ENCODE measurements at regions not wholly inside any gene's neighbourhood (a gene's known extent, or its start where the extent isn't known, plus 50 kb on each side); places are given as distances from the start of the nearest gene placed in this dataset.
"Not testable (repeated sequence)": the region's sequence is repeated elsewhere in the genome, so short reads cannot be mapped to it uniquely, and the experiment has no call there.

GRCh38 chr21:18096413-18096812 lies 148.2 kb upstream of the CHODL start:
- DNase-seq: not testable (repeated sequence)

- DNase-seq: no peak
These were observed 154.8 kb upstream of the CHODL start for GRCh38 chr21:18089786-18090185.

GRCh38 chr21:18070392-18070791 lies 174.2 kb upstream of the CHODL start:
- no peak for DNase-seq

GRCh38 chr21:18069875-18070274 lies 174.8 kb upstream of the CHODL start:
- DNase-seq: no peak

- no peak for DNase-seq
These were observed 184.2 kb upstream of the CHODL start for GRCh38 chr21:18060402-18060801.

GRCh38 chr21:18058731-18059398 lies 185.8 kb upstream of the CHODL start:
- no peak for DNase-seq

GRCh38 chr21:18053151-18053550 lies 191.5 kb upstream of the CHODL start:
- no peak for DNase-seq

GRCh38 chr21:18049461-18049860 lies 195.2 kb upstream of the CHODL start:
- no peak for DNase-seq

- peak; percentile 2 for DNase-seq
These were observed 203.6 kb upstream of the CHODL start for GRCh38 chr21:18041012-18041411.

- DNase-seq: no peak
These were observed 211.1 kb upstream of the C21orf91 start for GRCh38 chr21:18030248-18030647.

- DNase-seq: no peak
These were observed 207.2 kb upstream of the C21orf91 start for GRCh38 chr21:18026359-18026758.

GRCh38 chr21:18023711-18024110 lies 204.6 kb upstream of the C21orf91 start:
- no peak for DNase-seq

- DNase-seq: no peak
These were observed 204.0 kb upstream of the C21orf91 start for GRCh38 chr21:18023157-18023556.

- no peak for DNase-seq
These were observed 188.0 kb upstream of the C21orf91 start for GRCh38 chr21:18007121-18007520.

- DNase-seq: no peak
These were observed 187.5 kb upstream of the C21orf91 start for GRCh38 chr21:18006691-18007090.

- no peak for DNase-seq
These were observed 183.2 kb upstream of the C21orf91 start for GRCh38 chr21:18002393-18002792.

GRCh38 chr21:18000981-18001686 lies 182.0 kb upstream of the C21orf91 start:
- no peak for DNase-seq

GRCh38 chr21:17998599-17998998 lies 179.4 kb upstream of the C21orf91 start:
- DNase-seq: not testable (repeated sequence)

- DNase-seq: no peak
These were observed 170.6 kb upstream of the C21orf91 start for GRCh38 chr21:17989780-17990179.

GRCh38 chr21:17988102-17988437 lies 168.9 kb upstream of the C21orf91 start:
- no peak for DNase-seq

- DNase-seq: no peak
These were observed 168.4 kb upstream of the C21orf91 start for GRCh38 chr21:17987382-17988101.

GRCh38 chr21:17981060-17981740 lies 162.0 kb upstream of the C21orf91 start:
- no peak for DNase-seq

- DNase-seq: no peak
These were observed 160.6 kb upstream of the C21orf91 start for GRCh38 chr21:17979763-17980162.

- DNase-seq: no peak
These were observed 159.7 kb upstream of the C21orf91 start for GRCh38 chr21:17978895-17979294.
